Colon (tissue), 2 donors: ENCODE measurements at regions not wholly inside any gene's neighbourhood (a gene's known extent, or its start where the extent isn't known, plus 50 kb on each side); places are given as distances from the start of the nearest gene placed in this dataset.

Source experiments
- FAIRE-seq: peaks from 2 replicates; lab custom pipeline; 2012; peaks lifted over from hg19 to GRCh38; lab: Jason Lieb, UNC
- donor health status: control.
- donor health status: control.

- FAIRE-seq: no peak
Observed at GRCh38 chr10:128877141-128877540, 589.9 kb upstream of the MGMT start.

- FAIRE-seq: no peak
Observed at GRCh38 chr10:128877936-128878335, 589.1 kb upstream of the MGMT start.

GRCh38 chr10:128879030-128879429 lies 588.0 kb upstream of the MGMT start:
- FAIRE-seq: no peak

GRCh38 chr10:128879441-128880140 lies 587.5 kb upstream of the MGMT start:
- no peak for FAIRE-seq

- no peak for FAIRE-seq
Observed at GRCh38 chr10:128880159-128880725, 586.8 kb upstream of the MGMT start.

GRCh38 chr10:128881086-128881485 lies 586.0 kb upstream of the MGMT start:
- FAIRE-seq: no peak

GRCh38 chr10:128883231-128884032 lies 583.6 kb upstream of the MGMT start:
- no peak for FAIRE-seq

- no peak for FAIRE-seq
Observed at GRCh38 chr10:128884033-128884425, 583.0 kb upstream of the MGMT start.

- no peak for FAIRE-seq
Observed at GRCh38 chr10:128884496-128885072, 582.5 kb upstream of the MGMT start.

- FAIRE-seq: no peak
Observed at GRCh38 chr10:128885573-128886555, 581.2 kb upstream of the MGMT start.

GRCh38 chr10:128887856-128888255 lies 579.2 kb upstream of the MGMT start:
- no peak for FAIRE-seq

GRCh38 chr10:128892005-128892404 lies 575.0 kb upstream of the MGMT start:
- FAIRE-seq: no peak

- no peak for FAIRE-seq
Observed at GRCh38 chr10:128894641-128895040, 572.4 kb upstream of the MGMT start.

GRCh38 chr10:128895473-128895872 lies 571.6 kb upstream of the MGMT start:
- no peak for FAIRE-seq

- no peak for FAIRE-seq
Observed at GRCh38 chr10:128896116-128896795, 570.8 kb upstream of the MGMT start.

- FAIRE-seq: no peak
Observed at GRCh38 chr10:128896963-128897362, 570.1 kb upstream of the MGMT start.

GRCh38 chr10:128897401-128898129 lies 569.5 kb upstream of the MGMT start:
- FAIRE-seq: no peak

- no peak for FAIRE-seq
Observed at GRCh38 chr10:128898133-128898915, 568.7 kb upstream of the MGMT start.

GRCh38 chr10:128898916-128899195 lies 568.2 kb upstream of the MGMT start:
- no peak for FAIRE-seq

- FAIRE-seq: no peak
Observed at GRCh38 chr10:128900456-128900855, 566.6 kb upstream of the MGMT start.
